Fibroblast of lung (primary cell): ENCODE measurements at regions not wholly inside any gene's neighbourhood (a gene's known extent, or its start where the extent isn't known, plus 50 kb on each side); places are given as distances from the start of the nearest gene placed in this dataset.

Experiments used
- DNase-seq, 2 donors: peaks; one replicate each; pipeline versions ENCODE4 v3.0.0 to v3.0.0-alpha.2; 2010; ENCODE audit warnings: low read depth in 2 of 2
- H2AFZ ChIP-seq: 2 replicates; pipeline ENCODE4 v1.5.1; 2012; ENCODE audit warnings: low read length, control low read depth, inconsistent platforms
- H3K27ac ChIP-seq: 2 replicates; pipeline ENCODE4 v1.5.1; 2011; ENCODE audit warnings: low read length, control low read depth; ENCODE audit not compliant: insufficient read depth
- H3K27me3 ChIP-seq: 2 replicates; pipeline ENCODE4 v1.5.1; 2011; ENCODE audit warnings: mild to moderate bottlenecking, low read length; ENCODE audit not compliant: control insufficient read depth, insufficient read depth
- H3K36me3 ChIP-seq: 2 replicates; pipeline ENCODE4 v1.5.1; 2011; ENCODE audit warnings: low read length; ENCODE audit not compliant: control insufficient read depth, insufficient read depth
- H3K4me1 ChIP-seq: 2 replicates; pipeline ENCODE4 v1.5.1; 2011; ENCODE audit warnings: low read length; ENCODE audit not compliant: control insufficient read depth, insufficient read depth; ENCODE audit errors: extremely low read depth
- H3K4me2 ChIP-seq: 2 replicates; pipeline ENCODE4 v1.5.1; 2011; ENCODE audit warnings: low read length, control low read depth; ENCODE audit not compliant: insufficient read depth; ENCODE audit errors: extremely low read depth
- H3K4me3 ChIP-seq, 4 experiments: fragments of 200-600 bp in 1 of 4; sonication (generic) in 1 of 4; replicated peaks in 1 of 4; 2 replicates each; pipeline ENCODE4 v1.5.1; 2011 to 2016; ENCODE audit warnings: low read length in 4 of 4, low read depth in 3 of 4, mild to moderate bottlenecking in 3 of 4, control low read depth in 2 of 4, inconsistent platforms in 1 of 4, mixed read lengths in 1 of 4; ENCODE audit not compliant: insufficient read depth in 1 of 4; ENCODE audit errors: control extremely low read depth in 1 of 4
- H3K79me2 ChIP-seq: 2 replicates; pipeline ENCODE4 v1.5.1; 2012; ENCODE audit warnings: mild to moderate bottlenecking, low read length, inconsistent platforms; ENCODE audit not compliant: control insufficient read depth, insufficient read depth
- H3K9ac ChIP-seq: 2 replicates; pipeline ENCODE4 v1.5.1; 2011; ENCODE audit warnings: mild to moderate bottlenecking, low read length, control low read depth; ENCODE audit not compliant: insufficient read depth
- H3K9me3 ChIP-seq: 2 replicates; pipeline ENCODE4 v1.5.1; 2012; ENCODE audit warnings: low read depth, low read length; ENCODE audit not compliant: control insufficient read depth, insufficient read depth
- H4K20me1 ChIP-seq: 2 replicates; pipeline ENCODE4 v1.5.1; 2011; ENCODE audit warnings: low read length; ENCODE audit not compliant: control insufficient read depth, insufficient read depth; ENCODE audit errors: extremely low read depth
- CTCF ChIP-seq, 2 donors: IDR thresholded peaks in 1 of 2; conservative IDR thresholded peaks in 1 of 2; 1 replicate in 1 of 2; 2 replicates in 1 of 2; pipeline ENCODE4 v1.5.1; 2011 to 2012; ENCODE audit warnings: low read length in 2 of 2, control low read depth in 1 of 2, inconsistent platforms in 1 of 2, low read depth in 1 of 2, mild to moderate bottlenecking in 1 of 2
- EZH2 ChIP-seq: IDR thresholded peaks from 2 replicates; pipeline ENCODE4 v1.5.1; 2012; ENCODE audit warnings: low read length, control low read depth, mild to moderate bottlenecking; ENCODE audit errors: missing control alignments

- H3K4me3 ChIP-seq: no peak overlapping the region
- H4K20me1 ChIP-seq: no peaks in the 10 kb centered on the region
- no peak overlapping the region for H2AFZ ChIP-seq
- no peak overlapping the region for H3K27ac ChIP-seq
- TF ChIP-seq EZH2 (no peak), CTCF (conservative IDR thresholded peaks at IDR 0.05 in 1 of 2, IDR thresholded peaks at IDR 0.05 in 1 of 2; ENCODE audit: low read depth in 1 of 2, low read length in 2 of 2) (no peak)
- no peaks in the 10 kb centered on the region for H3K36me3 ChIP-seq
- H3K4me2 ChIP-seq: no peak overlapping the region
- H3K4me1 ChIP-seq: no peaks in the 10 kb centered on the region
- H3K9me3 ChIP-seq: no peaks in the 10 kb centered on the region
- H3K79me2 ChIP-seq: no peaks in the 10 kb centered on the region
- DNase-seq: no peak
- H3K27me3 ChIP-seq: no peaks in the 10 kb centered on the region
- no peak overlapping the region for H3K9ac ChIP-seq
Measured at GRCh38 chr13:77817521-77817920, 101.1 kb downstream of the EDNRB start.

GRCh38 chr13:77815330-77815729, 103.3 kb downstream of the EDNRB start:
- Histone ChIP-seq H3K9ac (no peak overlapping the region), H3K9me3 (no peaks in the 10 kb centered on the region), H2AFZ (no peak overlapping the region), H3K27ac (no peak overlapping the region), H3K36me3 (no peaks in the 10 kb centered on the region), H3K27me3 (no peaks in the 10 kb centered on the region), H3K4me2 (no peak overlapping the region), H3K79me2 (no peaks in the 10 kb centered on the region), H4K20me1 (no peaks in the 10 kb centered on the region), H3K4me3 (no peak overlapping the region), H3K4me1 (no peaks in the 10 kb centered on the region)
- TF ChIP-seq CTCF (conservative IDR thresholded peaks at IDR 0.05 in 1 of 2, IDR thresholded peaks at IDR 0.05 in 1 of 2; ENCODE audit: low read depth in 1 of 2, low read length in 2 of 2) (no peak), EZH2 (no peak)
- peak in 1 of 2 donors; percentile 41 for DNase-seq
